ENCODE measurements at regions not wholly inside any gene's neighbourhood (a gene's known extent, or its start where the extent isn't known, plus 50 kb on each side); places are given as distances from the start of the nearest gene placed in this dataset.

DNA sequence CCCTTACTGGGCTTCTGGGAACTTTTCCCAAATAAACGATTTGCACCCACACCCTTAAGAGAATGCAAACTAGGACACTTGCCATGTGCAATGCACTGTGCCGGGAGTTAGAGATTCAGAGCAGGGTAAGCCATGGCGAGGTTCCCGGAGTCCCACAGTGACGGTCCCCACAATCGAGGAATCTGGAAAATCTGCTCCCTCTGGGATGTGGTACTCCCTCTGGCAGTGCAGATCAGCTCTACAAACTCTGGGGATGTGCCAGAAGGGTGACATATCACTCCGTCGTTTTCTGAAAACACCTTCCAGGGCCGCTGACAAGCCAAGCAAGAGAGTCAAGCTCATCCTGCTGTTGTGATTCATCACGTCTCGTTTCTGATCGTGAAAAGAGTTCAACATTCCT, 537.5 kb downstream of the BCOR start (continued):
- TF ChIP-seq, protein P1, sequence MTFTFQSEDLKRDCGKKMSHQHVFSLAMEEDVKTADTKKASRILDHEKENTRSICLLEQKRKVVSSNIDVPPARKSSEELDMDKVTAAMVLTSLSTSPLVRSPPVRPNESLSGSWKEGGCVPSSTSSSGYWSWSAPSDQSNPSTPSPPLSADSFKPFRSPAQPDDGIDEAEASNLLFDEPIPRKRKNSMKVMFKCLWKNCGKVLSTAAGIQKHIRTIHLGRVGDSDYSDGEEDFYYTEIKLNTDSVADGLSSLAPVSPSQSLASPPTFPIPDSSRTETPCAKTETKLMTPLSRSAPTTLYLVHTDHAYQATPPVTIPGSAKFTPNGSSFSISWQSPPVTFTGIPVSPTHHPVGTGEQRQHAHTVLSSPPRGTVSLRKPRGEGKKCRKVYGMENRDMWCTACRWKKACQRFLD (tag by site-specific recombination; IDR thresholded peaks at IDR 0.05), result no peak
- no peak for TF ChIP-seq ZNF112 (tag by site-specific recombination; IDR thresholded peaks at IDR 0.05)
- no peak for TF ChIP-seq ZNF654 (tag by site-specific recombination; IDR thresholded peaks at IDR 0.05; ENCODE audit: low read depth)

- ChIA-PET POLR2A (no interaction called here), CTCF (interaction anchor here (0.5 kb wide), 1 partner anchor 149 kb away, joined by 3 read pairs; no protein-coding TSS in a partner anchor)
- H3K4me3 ChIP-seq (ENCODE audit: low read depth, low read length), result no peak overlapping the region
- H3K9me3 ChIP-seq (ENCODE audit: control insufficient read depth, insufficient read depth, low read depth, low read length), result no peaks in the 10 kb centered on the region
- no peaks in the 10 kb centered on the region for H3K36me3 ChIP-seq (ENCODE audit: control insufficient read depth in 2 of 2, insufficient read depth in 1 of 2, low read length in 2 of 2)
- H3K4me1 ChIP-seq (ENCODE audit: control insufficient read depth, insufficient read depth, low read length), result no peaks in the 10 kb centered on the region
- no peak for TF ChIP-seq ELK4 (IDR thresholded peaks at IDR 0.05; ENCODE audit: borderline replicate concordance, low read depth, low read length)
- TF ChIP-seq ZNF366 (tag by site-specific recombination; conservative IDR thresholded peaks at IDR 0.05), result no peak
- TF ChIP-seq GLI2 (tag by site-specific recombination; IDR thresholded peaks at IDR 0.05; ENCODE audit: borderline replicate concordance, low read depth), result no peak
- no peak for TF ChIP-seq ZNF416 (tag by site-specific recombination; IDR thresholded peaks at IDR 0.05)
- TF ChIP-seq, protein P2, sequence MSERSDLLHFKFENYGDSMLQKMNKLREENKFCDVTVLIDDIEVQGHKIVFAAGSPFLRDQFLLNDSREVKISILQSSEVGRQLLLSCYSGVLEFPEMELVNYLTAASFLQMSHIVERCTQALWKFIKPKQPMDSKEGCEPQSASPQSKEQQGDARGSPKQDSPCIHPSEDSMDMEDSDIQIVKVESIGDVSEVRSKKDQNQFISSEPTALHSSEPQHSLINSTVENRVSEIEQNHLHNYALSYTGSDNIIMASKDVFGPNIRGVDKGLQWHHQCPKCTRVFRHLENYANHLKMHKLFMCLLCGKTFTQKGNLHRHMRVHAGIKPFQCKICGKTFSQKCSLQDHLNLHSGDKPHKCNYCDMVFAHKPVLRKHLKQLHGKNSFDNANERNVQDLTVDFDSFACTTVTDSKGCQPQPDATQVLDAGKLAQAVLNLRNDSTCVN (tag by site-specific recombination; optimal IDR thresholded peaks at IDR 0.05), result no peak
- TF ChIP-seq ZNF658 (tag by site-specific recombination; IDR thresholded peaks at IDR 0.05), result no peak
- TF ChIP-seq TRIM28 (IDR thresholded peaks at IDR 0.05; ENCODE audit: borderline replicate concordance, low read length), result no peak
- TF ChIP-seq ZBTB7A (tag by site-specific recombination; IDR thresholded peaks at IDR 0.05; ENCODE audit: low read depth), result no peak
- no peak for TF ChIP-seq ZNF221 (tag by site-specific recombination; IDR thresholded peaks at IDR 0.05; ENCODE audit: borderline replicate concordance)
- TF ChIP-seq ZNF837 (tag by site-specific recombination; IDR thresholded peaks at IDR 0.05), result no peak
- TF ChIP-seq YY2 (tag by site-specific recombination; IDR thresholded peaks at IDR 0.05), result no peak
- no peak overlapping the region for H3K27ac ChIP-seq (ENCODE audit: extremely low read depth, low read depth, low read length)
Observed at GRCh38 chrX:39563178-39563577, 534.6 kb downstream of the BCOR start.

- CTCF ChIA-PET, result no interaction called here
- Histone ChIP-seq H3K4me1 (ENCODE audit: control insufficient read depth, insufficient read depth, low read length) (no peaks in the 10 kb centered on the region), H3K27ac (ENCODE audit: extremely low read depth, low read depth, low read length) (no peak overlapping the region), H3K9me3 (ENCODE audit: control insufficient read depth, insufficient read depth, low read depth, low read length) (no peaks in the 10 kb centered on the region), H3K4me3 (ENCODE audit: low read depth, low read length) (no peak overlapping the region), H3K36me3 (ENCODE audit: control insufficient read depth in 2 of 2, insufficient read depth in 1 of 2, low read length in 2 of 2) (no peaks in the 10 kb centered on the region)
- TF ChIP-seq, protein P3, sequence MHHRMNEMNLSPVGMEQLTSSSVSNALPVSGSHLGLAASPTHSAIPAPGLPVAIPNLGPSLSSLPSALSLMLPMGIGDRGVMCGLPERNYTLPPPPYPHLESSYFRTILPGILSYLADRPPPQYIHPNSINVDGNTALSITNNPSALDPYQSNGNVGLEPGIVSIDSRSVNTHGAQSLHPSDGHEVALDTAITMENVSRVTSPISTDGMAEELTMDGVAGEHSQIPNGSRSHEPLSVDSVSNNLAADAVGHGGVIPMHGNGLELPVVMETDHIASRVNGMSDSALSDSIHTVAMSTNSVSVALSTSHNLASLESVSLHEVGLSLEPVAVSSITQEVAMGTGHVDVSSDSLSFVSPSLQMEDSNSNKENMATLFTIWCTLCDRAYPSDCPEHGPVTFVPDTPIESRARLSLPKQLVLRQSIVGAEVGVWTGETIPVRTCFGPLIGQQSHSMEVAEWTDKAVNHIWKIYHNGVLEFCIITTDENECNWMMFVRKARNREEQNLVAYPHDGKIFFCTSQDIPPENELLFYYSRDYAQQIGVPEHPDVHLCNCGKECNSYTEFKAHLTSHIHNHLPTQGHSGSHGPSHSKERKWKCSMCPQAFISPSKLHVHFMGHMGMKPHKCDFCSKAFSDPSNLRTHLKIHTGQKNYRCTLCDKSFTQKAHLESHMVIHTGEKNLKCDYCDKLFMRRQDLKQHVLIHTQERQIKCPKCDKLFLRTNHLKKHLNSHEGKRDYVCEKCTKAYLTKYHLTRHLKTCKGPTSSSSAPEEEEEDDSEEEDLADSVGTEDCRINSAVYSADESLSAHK (tag by site-specific recombination; IDR thresholded peaks at IDR 0.05), result no peak
- TF ChIP-seq ATF2 (tag by site-specific recombination; IDR thresholded peaks at IDR 0.05; ENCODE audit: low read depth), result 0 out of 2 replicates have a peak, but pooled peaks have one; percentile 24
- POLR2A ChIA-PET, result no interaction called here
Observed at GRCh38 chrX:39564751-39565150, 533.0 kb downstream of the BCOR start.

All from HEK293 (cell line).